ENCODE measurements at regions not wholly inside any gene's neighbourhood (a gene's known extent, or its start where the extent isn't known, plus 50 kb on each side); places are given as distances from the start of the nearest gene placed in this dataset.

- Histone ChIP-seq H3K27ac (no peak overlapping the region), H3K27me3 (ENCODE audit: insufficient read depth, low read depth) (no peaks in the 10 kb centered on the region), H3K79me2 (ENCODE audit: insufficient read depth, low read depth) (no peaks in the 10 kb centered on the region), H2AFZ (ENCODE audit: low read depth) (no peak overlapping the region), H3K36me3 (ENCODE audit: insufficient read depth) (no peaks in the 10 kb centered on the region), H3K9ac (no peak overlapping the region), H3K4me1 (ENCODE audit: low read depth, poor library complexity, severe bottlenecking) (no peaks in the 10 kb centered on the region), H3K4me2 (no peak overlapping the region), H4K20me1 (ENCODE audit: insufficient read depth) (no peaks in the 10 kb centered on the region), H3K4me3 (IDR thresholded peaks at IDR 0.05; ENCODE audit: insufficient read depth, low read depth, low read length) (no peak overlapping the region)
- no peak for TF ChIP-seq CTCF (conservative IDR thresholded peaks at IDR 0.05; ENCODE audit: low read depth, low read length)
Observed at GRCh38 chr3:107962946-107963345, 127.9 kb downstream of the CD47 start.

GRCh38 chr3:107962037-107962436, 128.8 kb downstream of the CD47 start:
- TF ChIP-seq CTCF (conservative IDR thresholded peaks at IDR 0.05; ENCODE audit: low read depth, low read length) = no peak
- Histone ChIP-seq H3K79me2 (ENCODE audit: insufficient read depth, low read depth) (no peaks in the 10 kb centered on the region), H3K4me2 (no peak overlapping the region), H3K4me1 (ENCODE audit: low read depth, poor library complexity, severe bottlenecking) (no peaks in the 10 kb centered on the region), H3K4me3 (IDR thresholded peaks at IDR 0.05; ENCODE audit: insufficient read depth, low read depth, low read length) (no peak overlapping the region), H4K20me1 (ENCODE audit: insufficient read depth) (no peaks in the 10 kb centered on the region), H3K9ac (no peak overlapping the region), H3K27me3 (ENCODE audit: insufficient read depth, low read depth) (no peaks in the 10 kb centered on the region), H2AFZ (ENCODE audit: low read depth) (no peak overlapping the region), H3K27ac (no peak overlapping the region), H3K36me3 (ENCODE audit: insufficient read depth) (no peaks in the 10 kb centered on the region)

- Histone ChIP-seq H3K4me1 (ENCODE audit: low read depth, poor library complexity, severe bottlenecking) (peaks cover 13% of the 10 kb centered on the region), H3K27me3 (ENCODE audit: insufficient read depth, low read depth) (no peaks in the 10 kb centered on the region), H3K79me2 (ENCODE audit: insufficient read depth, low read depth) (no peaks in the 10 kb centered on the region), H4K20me1 (ENCODE audit: insufficient read depth) (no peaks in the 10 kb centered on the region), H3K36me3 (ENCODE audit: insufficient read depth) (no peaks in the 10 kb centered on the region), H3K4me2 (no peak overlapping the region), H3K4me3 (IDR thresholded peaks at IDR 0.05; ENCODE audit: insufficient read depth, low read depth, low read length) (no peak overlapping the region), H3K27ac (no peak overlapping the region), H3K9ac (no peak overlapping the region), H2AFZ (ENCODE audit: low read depth) (no peak overlapping the region)
- no peak for TF ChIP-seq CTCF (conservative IDR thresholded peaks at IDR 0.05; ENCODE audit: low read depth, low read length)
Observed at GRCh38 chr3:107959550-107960154, 131.2 kb downstream of the CD47 start.

- no peaks in the 10 kb centered on the region for H4K20me1 ChIP-seq (ENCODE audit: insufficient read depth)
- no peak overlapping the region for H3K4me3 ChIP-seq (IDR thresholded peaks at IDR 0.05; ENCODE audit: insufficient read depth, low read depth, low read length)
- peaks cover 28% of the 10 kb centered on the region for H3K4me1 ChIP-seq (ENCODE audit: low read depth, poor library complexity, severe bottlenecking)
- H3K4me2 ChIP-seq = no peak overlapping the region
- H3K27me3 ChIP-seq (ENCODE audit: insufficient read depth, low read depth) = no peaks in the 10 kb centered on the region
- no peak for TF ChIP-seq CTCF (conservative IDR thresholded peaks at IDR 0.05; ENCODE audit: low read depth, low read length)
- H2AFZ ChIP-seq (ENCODE audit: low read depth) = no peak overlapping the region
- no peaks in the 10 kb centered on the region for H3K79me2 ChIP-seq (ENCODE audit: insufficient read depth, low read depth)
- H3K36me3 ChIP-seq (ENCODE audit: insufficient read depth) = no peaks in the 10 kb centered on the region
- H3K27ac ChIP-seq = no peak overlapping the region
- no peak overlapping the region for H3K9ac ChIP-seq
Observed at GRCh38 chr3:107958146-107958545, 132.7 kb downstream of the CD47 start.

Data from KMS-11 (cell line).